SK-N-SH (cell line): ENCODE measurements at regions not wholly inside any gene's neighbourhood (a gene's known extent, or its start where the extent isn't known, plus 50 kb on each side); places are given as distances from the start of the nearest gene placed in this dataset.

Experiments
- CTCF ChIA-PET: fragments of 300-600, 350-600 bp; formaldehyde crosslinking; extraction: SDS; loops from one replicate; lab custom pipeline; 2021; lab: Yijun Ruan, JAX
- POLR2A ChIA-PET: fragments of 350-600 bp; sonication (Branson Sonifier 250); formaldehyde crosslinking; extraction: SDS; loops from one replicate; lab custom pipeline; 2020; ENCODE audit warnings: antibody characterized with exemption, inconsistent platforms; lab: Yijun Ruan, JAX
- DNase-seq: peaks from one replicate; pipeline ENCODE4 v3.0.0; 2012
- H2AFZ ChIP-seq: fragments of 200-600 bp; sonication (generic); 2 replicates; pipeline ENCODE4 v1.8.1; 2016; ENCODE audit warnings: antibody characterized with exemption, mild to moderate bottlenecking, low read depth
- H3F3A ChIP-seq: fragments of 200-600 bp; sonication (generic); replicated peaks from 2 replicates; pipeline ENCODE3; 2016; ENCODE audit warnings: antibody characterized with exemption, mild to moderate bottlenecking; ENCODE audit not compliant: insufficient read depth
- H3K27ac ChIP-seq, 2 experiments: fragments of 200-500 bp in 1 of 2; fragments of 200-600 bp in 1 of 2; sonication (Bioruptor generic) in 1 of 2; sonication (generic), shearing (Covaris generic) in 1 of 2; 2 replicates each; pipeline versions ENCODE4 v1.5.1 to v1.6.1; 2014 to 2016; ENCODE audit warnings: low read depth in 2 of 2, inconsistent platforms in 1 of 2, low read length in 1 of 2, mild to moderate bottlenecking in 1 of 2, mixed read lengths in 1 of 2
- H3K27me3 ChIP-seq: fragments of 200-600 bp; sonication (generic), shearing (Covaris generic); 2 replicates; pipeline ENCODE4 v1.6.1; 2016; ENCODE audit warnings: mixed run types; ENCODE audit not compliant: insufficient read depth
- H3K36me3 ChIP-seq, 2 experiments: fragments of 200-500 bp in 1 of 2; fragments of 200-600 bp in 1 of 2; sonication (Bioruptor generic) in 1 of 2; sonication (generic) in 1 of 2; replicated peaks in 1 of 2; 2 replicates each; pipeline versions ENCODE3 to v1.5.1; 2014 to 2016; ENCODE audit warnings: low read length in 1 of 2, mild to moderate bottlenecking in 1 of 2; ENCODE audit not compliant: insufficient read depth in 2 of 2, control insufficient read depth in 1 of 2
- H3K4me1 ChIP-seq, 2 experiments: fragments of 200-500 bp in 1 of 2; fragments of 200-600 bp in 1 of 2; sonication (Bioruptor generic) in 1 of 2; sonication (generic), shearing (Covaris generic) in 1 of 2; 2 replicates each; pipeline versions ENCODE4 v1.5.1 to v1.6.1; 2014 to 2016; ENCODE audit warnings: low read depth in 1 of 2, low read length in 1 of 2, mixed run types in 1 of 2; ENCODE audit not compliant: insufficient read depth in 2 of 2, control insufficient read depth in 1 of 2
- H3K4me2 ChIP-seq: fragments of 200-600 bp; sonication (generic), shearing (Covaris generic); 2 replicates; pipeline ENCODE4 v1.6.1; 2017; ENCODE audit warnings: mixed run types
- H3K4me3 ChIP-seq, 2 experiments: fragments of 200-500 bp in 1 of 2; fragments of 200-600 bp in 1 of 2; sonication (Bioruptor generic) in 1 of 2; sonication (generic), shearing (Covaris generic) in 1 of 2; 2 replicates each; pipeline versions ENCODE4 v1.5.1 to v1.8.1; 2014 to 2016; ENCODE audit warnings: low read depth in 2 of 2, inconsistent platforms in 1 of 2, low read length in 1 of 2, mild to moderate bottlenecking in 1 of 2, mixed read lengths in 1 of 2, moderate library complexity in 1 of 2
- H3K79me2 ChIP-seq: fragments of 200-600 bp; sonication (generic); 2 replicates; pipeline ENCODE4 v1.8.1; 2017; ENCODE audit warnings: mild to moderate bottlenecking; ENCODE audit not compliant: insufficient read depth
- H3K9ac ChIP-seq: fragments of 200-600 bp; sonication (generic); 2 replicates; pipeline ENCODE4 v1.6.1; 2017; ENCODE audit warnings: mixed run types
- H3K9me2 ChIP-seq: fragments of 200-600 bp; sonication (generic); 2 replicates; pipeline ENCODE4 v1.6.1; 2017; ENCODE audit warnings: mixed run types
- H3K9me3 ChIP-seq: fragments of 200-600 bp; sonication (generic); 2 replicates; pipeline ENCODE4 v1.6.1; 2017; ENCODE audit warnings: mixed run types, mild to moderate bottlenecking, moderate library complexity
- H4K20me1 ChIP-seq: fragments of 200-600 bp; sonication (generic); 2 replicates; pipeline ENCODE4 v1.6.1; 2017; ENCODE audit warnings: mild to moderate bottlenecking, mixed run types; ENCODE audit not compliant: insufficient read depth
- CHD2 ChIP-seq: fragments of 150-350 bp; IDR thresholded peaks from 2 replicates; pipeline ENCODE4 v1.6.1; 2018; ENCODE audit warnings: low read length; ENCODE audit not compliant: partially characterized antibody
- ELF1 ChIP-seq: IDR thresholded peaks from 2 replicates; pipeline ENCODE4 v1.4.0; 2012
- EZH2phosphoT487 ChIP-seq: fragments of 200-600 bp; sonication (generic); IDR thresholded peaks from 2 replicates; pipeline ENCODE4 v1.6.1; 2017; ENCODE audit warnings: low read depth, mixed run types, mild to moderate bottlenecking, antibody characterized with exemption, moderate library complexity, borderline replicate concordance
- FOSL2 ChIP-seq: IDR thresholded peaks from 2 replicates; pipeline ENCODE4 v1.4.0; 2012; ENCODE audit warnings: low read depth, mild to moderate bottlenecking, moderate library complexity, borderline replicate concordance
- FOXJ3 ChIP-seq: sonication (generic); formaldehyde crosslinking; IDR thresholded peaks from 2 replicates; pipeline ENCODE4 v1.5.1; 2020; ENCODE audit warnings: mild to moderate bottlenecking, missing genetic modification reagents
- GABPA ChIP-seq: IDR thresholded peaks from 2 replicates; pipeline ENCODE4 v1.4.0; 2012; ENCODE audit warnings: low read depth, mild to moderate bottlenecking
- JUND ChIP-seq: IDR thresholded peaks from 2 replicates; pipeline ENCODE4 v1.4.0; 2012
- MXI1 ChIP-seq: IDR thresholded peaks from 2 replicates; pipeline ENCODE4 v1.6.1; 2012; ENCODE audit warnings: mild to moderate bottlenecking, low read depth, low read length, improper control_type of control experiment
- NFIC ChIP-seq: IDR thresholded peaks from 2 replicates; pipeline ENCODE4 v1.4.0; 2012; ENCODE audit warnings: borderline replicate concordance
- POLR2AphosphoS5 ChIP-seq: IDR thresholded peaks from 2 replicates; pipeline ENCODE4 v1.6.1; 2012; ENCODE audit warnings: low read depth, low read length
- RAD21 ChIP-seq: IDR thresholded peaks from 2 replicates; pipeline ENCODE4 v1.6.1; 2012; ENCODE audit warnings: mild to moderate bottlenecking, low read length
- RCOR1 ChIP-seq: fragments of 150-350 bp; IDR thresholded peaks from 2 replicates; pipeline ENCODE4 v1.6.1; 2017; ENCODE audit warnings: antibody characterized with exemption, low read length
- SIN3A ChIP-seq: IDR thresholded peaks from 2 replicates; pipeline ENCODE4 v1.6.1; 2012; ENCODE audit warnings: low read depth, mild to moderate bottlenecking, low read length, moderate library complexity, borderline replicate concordance
- TCF12 ChIP-seq: IDR thresholded peaks from 2 replicates; pipeline ENCODE4 v1.4.0; 2012
- TEAD4 ChIP-seq: IDR thresholded peaks from 2 replicates; pipeline ENCODE4 v1.4.0; 2012; ENCODE audit warnings: mild to moderate bottlenecking, borderline replicate concordance; ENCODE audit not compliant: insufficient read depth
- WGBS: methylation state at CpG from one replicate; pipeline ENCODE4 v1.1.6; 2017; ENCODE audit warnings: low lambda C conversion rate; 5-methylcytosine and 5-hydroxymethylcytosine counted together
- TF ChIP-seq, protein P1 (sequence below): fragments of 200-600 bp; sonication (generic); IDR thresholded peaks from 2 replicates; pipeline ENCODE4 v1.6.1; 2017; ENCODE audit warnings: antibody characterized with exemption, mild to moderate bottlenecking, moderate library complexity
- TF ChIP-seq, protein P2 (sequence below): IDR thresholded peaks from 2 replicates; pipeline ENCODE4 v1.4.0; 2012; ENCODE audit warnings: low read depth, borderline replicate concordance
- TF ChIP-seq, protein P3 (sequence below): IDR thresholded peaks from 2 replicates; pipeline ENCODE4; 2012

DNA sequence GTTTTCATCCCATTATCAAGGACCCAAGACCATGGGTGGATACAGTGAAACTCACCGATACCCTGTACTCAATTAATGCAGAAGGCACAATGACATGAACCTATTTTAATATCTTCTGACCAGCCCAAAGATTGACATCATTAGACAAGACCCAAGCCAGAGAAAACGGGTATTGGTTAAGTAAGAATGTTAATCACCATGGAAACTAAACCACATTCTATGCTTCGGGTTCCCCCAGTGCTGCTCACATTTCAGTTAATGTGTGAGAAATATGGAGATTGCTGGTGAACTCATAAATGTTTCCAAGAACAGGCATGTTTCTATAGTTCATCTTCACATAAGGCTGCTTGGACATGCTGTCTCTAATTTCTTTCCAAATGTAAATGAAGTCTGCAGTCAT lies 77.0 kb downstream of the IRX2 start:
- Histone ChIP-seq H3K36me3 (no peaks in the 10 kb centered on the region), H4K20me1 (no peaks in the 10 kb centered on the region), H3K79me2 (no peaks in the 10 kb centered on the region), H3K4me3 (no peak overlapping the region), H3K27me3 (no peaks in the 10 kb centered on the region; the same call in 1 of the 2 replicates), H3K4me1 (no peaks in the 10 kb centered on the region), H2AFZ (no peak overlapping the region), H3K9ac (no peak overlapping the region), H3K4me2 (no peak overlapping the region), H3K9me2 (no peaks in the 10 kb centered on the region), H3K27ac (no peak overlapping the region), H3F3A (no peaks in the 10 kb centered on the region), H3K9me3 (no peaks in the 10 kb centered on the region)
- DNase-seq, result no peak
- CTCF ChIA-PET, result no interaction called here
- WGBS, result 7% methylated on average over 3 of the region's 3 CpGs
- POLR2A ChIA-PET, result no interaction called here
- no peak for TF ChIP-seq TEAD4
- TF ChIP-seq ELF1, result no peak
- TF ChIP-seq GABPA, result no peak
- no peak for TF ChIP-seq MXI1
- TF ChIP-seq POLR2AphosphoS5, result no peak
- TF ChIP-seq RCOR1, result no peak
- TF ChIP-seq FOSL2, result no peak
- no peak for TF ChIP-seq RAD21
- no peak for TF ChIP-seq SIN3A
- TF ChIP-seq NFIC, result no peak
- TF ChIP-seq, all 33 proteins: peak for 0

DNA sequence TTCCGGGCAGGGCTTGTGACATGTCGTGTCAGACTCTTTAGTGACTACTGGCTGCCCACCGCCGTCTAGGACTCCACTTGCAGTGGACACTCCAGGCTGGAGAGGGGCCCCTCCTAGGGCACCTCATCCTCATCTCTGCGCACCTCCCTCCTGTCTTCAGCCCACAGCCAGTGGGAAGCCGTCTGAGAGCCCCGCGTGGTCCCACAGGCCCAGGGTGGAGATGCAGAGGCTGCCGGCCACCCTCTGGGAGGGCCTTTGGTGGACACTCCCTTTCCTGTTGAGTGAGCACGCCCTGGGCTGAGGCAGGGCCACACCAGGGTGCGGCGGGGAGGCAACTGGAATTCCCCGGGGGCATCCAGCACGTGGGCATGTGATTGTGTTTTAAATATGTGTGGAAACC lies 80.5 kb downstream of the IRX2 start:
- Histone ChIP-seq H4K20me1 (no peaks in the 10 kb centered on the region), H3F3A (no peaks in the 10 kb centered on the region), H3K9me3 (no peaks in the 10 kb centered on the region), H3K79me2 (no peaks in the 10 kb centered on the region), H3K27me3 (no peaks in the 10 kb centered on the region; the same call in 1 of the 2 replicates), H3K9me2 (no peaks in the 10 kb centered on the region), H3K4me1 (no peaks in the 10 kb centered on the region), H3K4me2 (no peak overlapping the region), H3K36me3 (no peaks in the 10 kb centered on the region), H3K4me3 (no peak overlapping the region), H2AFZ (no peak overlapping the region), H3K9ac (no peak overlapping the region), H3K27ac (no peak overlapping the region)
- DNase-seq, result no peak
- WGBS, result 0% methylated on average over 5 of the region's 14 CpGs
- ChIA-PET POLR2A (no interaction called here), CTCF (no interaction called here)
- TF ChIP-seq, protein P1, sequence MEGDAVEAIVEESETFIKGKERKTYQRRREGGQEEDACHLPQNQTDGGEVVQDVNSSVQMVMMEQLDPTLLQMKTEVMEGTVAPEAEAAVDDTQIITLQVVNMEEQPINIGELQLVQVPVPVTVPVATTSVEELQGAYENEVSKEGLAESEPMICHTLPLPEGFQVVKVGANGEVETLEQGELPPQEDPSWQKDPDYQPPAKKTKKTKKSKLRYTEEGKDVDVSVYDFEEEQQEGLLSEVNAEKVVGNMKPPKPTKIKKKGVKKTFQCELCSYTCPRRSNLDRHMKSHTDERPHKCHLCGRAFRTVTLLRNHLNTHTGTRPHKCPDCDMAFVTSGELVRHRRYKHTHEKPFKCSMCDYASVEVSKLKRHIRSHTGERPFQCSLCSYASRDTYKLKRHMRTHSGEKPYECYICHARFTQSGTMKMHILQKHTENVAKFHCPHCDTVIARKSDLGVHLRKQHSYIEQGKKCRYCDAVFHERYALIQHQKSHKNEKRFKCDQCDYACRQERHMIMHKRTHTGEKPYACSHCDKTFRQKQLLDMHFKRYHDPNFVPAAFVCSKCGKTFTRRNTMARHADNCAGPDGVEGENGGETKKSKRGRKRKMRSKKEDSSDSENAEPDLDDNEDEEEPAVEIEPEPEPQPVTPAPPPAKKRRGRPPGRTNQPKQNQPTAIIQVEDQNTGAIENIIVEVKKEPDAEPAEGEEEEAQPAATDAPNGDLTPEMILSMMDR, result no peak
- TF ChIP-seq, protein P2, sequence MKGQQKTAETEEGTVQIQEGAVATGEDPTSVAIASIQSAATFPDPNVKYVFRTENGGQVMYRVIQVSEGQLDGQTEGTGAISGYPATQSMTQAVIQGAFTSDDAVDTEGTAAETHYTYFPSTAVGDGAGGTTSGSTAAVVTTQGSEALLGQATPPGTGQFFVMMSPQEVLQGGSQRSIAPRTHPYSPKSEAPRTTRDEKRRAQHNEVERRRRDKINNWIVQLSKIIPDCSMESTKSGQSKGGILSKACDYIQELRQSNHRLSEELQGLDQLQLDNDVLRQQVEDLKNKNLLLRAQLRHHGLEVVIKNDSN, result no peak
- TF ChIP-seq FOXJ3 (CRISPR knock-in tag) (no peak), SIN3A (no peak), JUND (no peak), EZH2phosphoT487 (no peak), MXI1 (no peak), CHD2 (no peak), TCF12 (no peak)
- TF ChIP-seq, protein P3, sequence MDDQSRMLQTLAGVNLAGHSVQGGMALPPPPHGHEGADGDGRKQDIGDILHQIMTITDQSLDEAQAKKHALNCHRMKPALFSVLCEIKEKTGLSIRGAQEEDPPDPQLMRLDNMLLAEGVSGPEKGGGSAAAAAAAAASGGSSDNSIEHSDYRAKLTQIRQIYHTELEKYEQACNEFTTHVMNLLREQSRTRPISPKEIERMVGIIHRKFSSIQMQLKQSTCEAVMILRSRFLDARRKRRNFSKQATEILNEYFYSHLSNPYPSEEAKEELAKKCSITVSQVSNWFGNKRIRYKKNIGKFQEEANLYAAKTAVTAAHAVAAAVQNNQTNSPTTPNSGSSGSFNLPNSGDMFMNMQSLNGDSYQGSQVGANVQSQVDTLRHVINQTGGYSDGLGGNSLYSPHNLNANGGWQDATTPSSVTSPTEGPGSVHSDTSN, result no peak
- TF ChIP-seq, all 33 proteins: peak for 0
